Endothelial cell of umbilical vein (primary cell): ENCODE measurements at regions not wholly inside any gene's neighbourhood (a gene's known extent, or its start where the extent isn't known, plus 50 kb on each side); places are given as distances from the start of the nearest gene placed in this dataset.

Experiments
- CTCF ChIP-seq, 2 donors: IDR thresholded peaks; 1 replicate in 1 of 2; 2 replicates in 1 of 2; pipeline ENCODE4 v1.5.1; 2011; ENCODE audit warnings: low read length in 2 of 2, mild to moderate bottlenecking in 2 of 2, moderate library complexity in 2 of 2, control low read depth in 1 of 2, inconsistent platforms in 1 of 2, low read depth in 1 of 2; ENCODE audit not compliant: insufficient read depth in 1 of 2; ENCODE audit errors: extremely low read depth in 1 of 2
- MAX ChIP-seq: IDR thresholded peaks from 2 replicates; pipeline ENCODE4 v1.6.1; 2011; ENCODE audit not compliant: insufficient read depth, insufficient read length
- POLR2A ChIP-seq: IDR thresholded peaks from 2 replicates; pipeline ENCODE4 v1.6.1; 2012; ENCODE audit warnings: low read depth, mild to moderate bottlenecking, control low read depth, low read length
- POLR2AphosphoS5 ChIP-seq: IDR thresholded peaks from 2 replicates; pipeline ENCODE4 v1.6.1; 2012; ENCODE audit warnings: low read depth, mild to moderate bottlenecking, control low read depth, low read length, moderate library complexity; ENCODE audit not compliant: insufficient read depth

- TF ChIP-seq POLR2AphosphoS5 (no peak), CTCF (IDR thresholded peaks at IDR 0.05; ENCODE audit: extremely low read depth in 1 of 2, insufficient read depth in 1 of 2, low read depth in 1 of 2, low read length in 2 of 2) (no peak), POLR2A (no peak), MAX (no peak)
Observed at GRCh38 chr3:118402971-118403370, 631.7 kb downstream of the IGSF11 start.
